Smooth muscle cell (in vitro differentiated cells): ENCODE measurements at regions not wholly inside any gene's neighbourhood (a gene's known extent, or its start where the extent isn't known, plus 50 kb on each side); places are given as distances from the start of the nearest gene placed in this dataset.

ENCODE experiments used
- DNase-seq: peaks from one replicate; lab custom pipeline; 2025; ENCODE audit not compliant: unreplicated experiment; lab: John Stamatoyannopoulos, UW
- H2AFZ ChIP-seq: fragments of 200-600 bp; sonication (generic); 2 replicates; pipeline ENCODE4 v1.6.0; 2016; ENCODE audit warnings: antibody characterized with exemption, low read depth, mild to moderate bottlenecking
- H3F3A ChIP-seq: fragments of 200-600 bp; sonication (generic); 2 replicates; pipeline ENCODE4 v1.6.0; 2017; ENCODE audit warnings: antibody characterized with exemption, low read depth
- H3K27ac ChIP-seq: fragments of 200-600 bp; sonication (generic); 2 replicates; pipeline ENCODE4 v1.5.1; 2016; ENCODE audit warnings: low read depth, mild to moderate bottlenecking
- H3K27me3 ChIP-seq: fragments of 200-600 bp; sonication (generic); 2 replicates; pipeline ENCODE4 v1.6.1; 2016; ENCODE audit warnings: low read depth, mild to moderate bottlenecking
- H3K36me3 ChIP-seq: fragments of 200-600 bp; sonication (generic); 2 replicates; pipeline ENCODE4 v1.5.1; 2016; ENCODE audit warnings: low read depth
- H3K4me1 ChIP-seq: fragments of 200-600 bp; sonication (generic); 2 replicates; pipeline ENCODE4 v1.5.1; 2016; ENCODE audit warnings: low read depth
- H3K4me2 ChIP-seq: fragments of 200-600 bp; sonication (generic); 2 replicates; pipeline ENCODE4 v1.6.0; 2016; ENCODE audit warnings: mild to moderate bottlenecking
- H3K4me3 ChIP-seq: fragments of 200-600 bp; sonication (generic); 2 replicates; pipeline ENCODE4 v1.5.1; 2016; ENCODE audit warnings: mild to moderate bottlenecking
- H3K79me2 ChIP-seq: fragments of 200-600 bp; sonication (generic); 2 replicates; pipeline ENCODE4 v1.6.0; 2016; ENCODE audit warnings: low read depth, mild to moderate bottlenecking
- H3K9ac ChIP-seq: fragments of 200-600 bp; sonication (generic); 2 replicates; pipeline ENCODE4 v1.6.0; 2016; ENCODE audit warnings: low read depth
- H3K9me3 ChIP-seq: fragments of 200-600 bp; sonication (generic); replicated peaks from 2 replicates; pipeline ENCODE4 v1.5.1; 2016; ENCODE audit warnings: low read depth
- H4K20me1 ChIP-seq: fragments of 200-600 bp; sonication (generic); 2 replicates; pipeline ENCODE4 v1.6.0; 2016; ENCODE audit warnings: low read depth
- WGBS: methylation state at CpG from one replicate; pipeline ENCODE4 v1.1.7; 2016; ENCODE audit warnings: low lambda C conversion rate; 5-methylcytosine and 5-hydroxymethylcytosine counted together
- TF ChIP-seq, protein P1 (sequence below): fragments of 200-600 bp; sonication (generic); IDR thresholded peaks from 2 replicates; pipeline ENCODE4 v1.5.1; 2017; ENCODE audit warnings: borderline replicate concordance, mild to moderate bottlenecking, antibody characterized with exemption; ENCODE audit not compliant: insufficient read depth, poor library complexity, severe bottlenecking

DNA sequence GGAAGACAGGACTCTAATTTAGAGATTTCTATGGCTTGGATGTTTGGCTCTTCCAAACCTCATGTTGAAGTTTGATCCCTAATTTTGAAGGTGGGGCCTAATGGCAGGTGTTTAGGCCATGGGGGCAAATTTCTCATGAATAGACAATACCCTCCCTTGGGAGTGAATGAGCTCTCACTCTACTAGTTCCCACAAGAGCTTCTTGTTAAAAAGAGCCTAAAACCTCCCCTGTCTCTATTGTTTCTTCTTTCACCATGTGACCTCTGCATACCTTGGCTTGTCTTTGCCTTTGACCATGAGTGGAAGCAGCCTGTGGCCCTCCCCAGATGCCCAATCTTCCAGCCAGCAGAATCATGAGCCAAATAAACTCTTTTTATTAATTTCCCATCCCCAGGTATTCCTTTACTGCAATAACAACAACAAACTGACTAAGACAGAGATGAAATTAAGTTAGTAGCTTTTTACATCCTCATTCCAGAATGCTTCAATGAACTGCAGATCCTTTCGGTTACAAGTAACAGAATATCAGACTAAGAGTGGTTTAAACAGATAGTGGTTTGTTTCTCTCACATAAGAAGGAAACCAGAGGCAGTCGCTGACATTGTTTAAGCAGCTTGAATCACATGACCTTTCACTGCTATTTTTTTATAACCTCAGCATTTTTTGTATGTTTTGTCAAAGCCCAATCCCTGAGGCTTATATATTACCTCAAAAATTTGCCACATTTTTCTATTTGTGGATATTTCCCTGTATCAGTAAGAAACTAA lies 1013.3 kb upstream of the SEMA6D start:
- TF ChIP-seq, protein P1, sequence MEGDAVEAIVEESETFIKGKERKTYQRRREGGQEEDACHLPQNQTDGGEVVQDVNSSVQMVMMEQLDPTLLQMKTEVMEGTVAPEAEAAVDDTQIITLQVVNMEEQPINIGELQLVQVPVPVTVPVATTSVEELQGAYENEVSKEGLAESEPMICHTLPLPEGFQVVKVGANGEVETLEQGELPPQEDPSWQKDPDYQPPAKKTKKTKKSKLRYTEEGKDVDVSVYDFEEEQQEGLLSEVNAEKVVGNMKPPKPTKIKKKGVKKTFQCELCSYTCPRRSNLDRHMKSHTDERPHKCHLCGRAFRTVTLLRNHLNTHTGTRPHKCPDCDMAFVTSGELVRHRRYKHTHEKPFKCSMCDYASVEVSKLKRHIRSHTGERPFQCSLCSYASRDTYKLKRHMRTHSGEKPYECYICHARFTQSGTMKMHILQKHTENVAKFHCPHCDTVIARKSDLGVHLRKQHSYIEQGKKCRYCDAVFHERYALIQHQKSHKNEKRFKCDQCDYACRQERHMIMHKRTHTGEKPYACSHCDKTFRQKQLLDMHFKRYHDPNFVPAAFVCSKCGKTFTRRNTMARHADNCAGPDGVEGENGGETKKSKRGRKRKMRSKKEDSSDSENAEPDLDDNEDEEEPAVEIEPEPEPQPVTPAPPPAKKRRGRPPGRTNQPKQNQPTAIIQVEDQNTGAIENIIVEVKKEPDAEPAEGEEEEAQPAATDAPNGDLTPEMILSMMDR, result no peak
- 8% methylated on average over 2 of the region's 2 CpGs for WGBS

DNA sequence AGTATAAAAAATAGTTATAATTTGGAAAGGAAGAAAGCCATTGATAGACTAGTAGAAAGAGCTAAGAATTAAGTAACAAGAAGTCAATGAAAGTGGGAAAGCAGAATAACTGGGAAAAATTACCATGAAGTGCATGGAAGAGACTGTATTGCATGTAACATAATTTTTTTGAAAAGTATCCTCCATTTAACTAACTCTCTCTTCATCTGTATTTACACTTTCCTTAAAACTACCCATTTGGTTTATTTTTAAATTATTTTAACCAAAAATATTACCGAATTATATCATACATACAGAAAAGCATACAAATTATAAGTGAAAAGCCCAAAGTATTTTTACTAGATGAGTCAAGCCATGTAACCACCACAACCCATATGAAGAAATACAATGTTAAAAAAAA lies 1009.9 kb upstream of the SEMA6D start:
- WGBS, result 84% methylated on average over 1 of the region's 1 CpG
- DNase-seq, result no peak

More for the DNA sequence above, 1013.3 kb upstream of the SEMA6D start:
- Histone ChIP-seq H4K20me1 (no peaks in the 10 kb centered on the region), H2AFZ (no peak overlapping the region), H3K9ac (no peak overlapping the region), H3F3A (peaks cover 6% of the 10 kb centered on the region), H3K27me3 (no peaks in the 10 kb centered on the region), H3K4me2 (peak overlapping the region; percentile 18), H3K4me1 (peaks cover 3% of the 10 kb centered on the region), H3K27ac (peak overlapping the region; percentile 56), H3K4me3 (no peak overlapping the region), H3K79me2 (no peaks in the 10 kb centered on the region), H3K9me3 (peaks cover 4% of the 10 kb centered on the region), H3K36me3 (no peaks in the 10 kb centered on the region)
- no peak for DNase-seq

DNA sequence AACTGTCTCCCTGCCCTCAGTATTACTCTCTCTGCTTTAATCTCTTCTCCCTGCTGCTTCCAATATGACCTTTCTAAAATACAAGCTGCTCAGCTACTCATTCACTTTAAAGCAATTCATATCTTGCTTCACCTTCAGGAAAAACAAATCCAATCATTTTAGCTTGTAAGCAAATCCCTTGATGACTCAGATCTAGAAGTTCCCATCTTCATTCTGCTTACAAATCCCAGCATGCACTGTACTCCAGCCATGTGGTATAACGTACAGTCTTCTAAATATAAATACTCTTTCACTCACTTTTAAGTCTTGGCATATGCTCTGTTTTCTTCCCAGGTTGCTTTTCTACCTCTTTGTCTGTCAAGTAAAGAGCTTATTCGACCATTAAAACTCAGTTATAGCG lies 1009.1 kb upstream of the SEMA6D start:
- Histone ChIP-seq H4K20me1 (no peaks in the 10 kb centered on the region), H3F3A (peaks cover 1% of the 10 kb centered on the region), H3K9ac (no peak overlapping the region), H3K27ac (peak overlapping the region; percentile 72), H3K4me2 (peak overlapping the region; percentile 8), H3K27me3 (no peaks in the 10 kb centered on the region), H2AFZ (peak overlapping the region; percentile 32), H3K4me3 (no peak overlapping the region), H3K79me2 (no peaks in the 10 kb centered on the region), H3K9me3 (peaks cover 4% of the 10 kb centered on the region), H3K4me1 (no peaks in the 10 kb centered on the region), H3K36me3 (no peaks in the 10 kb centered on the region)
- 75% methylated on average over 3 of the region's 3 CpGs for WGBS
- TF ChIP-seq, protein P1, result no peak
- no peak for DNase-seq

More for the DNA sequence above, 1009.9 kb upstream of the SEMA6D start:
- Histone ChIP-seq H3K4me1 (no peaks in the 10 kb centered on the region), H3K27ac (peak overlapping the region; percentile 72), H3K9me3 (peaks cover 4% of the 10 kb centered on the region), H3K79me2 (no peaks in the 10 kb centered on the region), H3K27me3 (no peaks in the 10 kb centered on the region), H3K36me3 (no peaks in the 10 kb centered on the region), H3K4me2 (no peak overlapping the region), H3K4me3 (no peak overlapping the region), H3K9ac (no peak overlapping the region), H3F3A (peaks cover 6% of the 10 kb centered on the region), H4K20me1 (no peaks in the 10 kb centered on the region), H2AFZ (no peak overlapping the region)
- TF ChIP-seq, protein P1, result no peak
